H1 (cell line): ENCODE measurements at regions not wholly inside any gene's neighbourhood (a gene's known extent, or its start where the extent isn't known, plus 50 kb on each side); places are given as distances from the start of the nearest gene placed in this dataset.

ENCODE experiments used
- ATF2 ChIP-seq: IDR thresholded peaks from 2 replicates; pipeline ENCODE4 v1.6.1; 2012; ENCODE audit warnings: low read length, inconsistent platforms
- BCL11A ChIP-seq, 2 experiments: IDR thresholded peaks; one replicate each; pipeline ENCODE4 v1.6.1; 2011; ENCODE audit warnings: low read depth in 2 of 2, low read length in 2 of 2, mild to moderate bottlenecking in 2 of 2
- BRCA1 ChIP-seq: IDR thresholded peaks from 2 replicates; pipeline ENCODE4 v1.6.1; 2012; ENCODE audit warnings: low read depth, low read length, improper control_type of control experiment
- FOSL1 ChIP-seq: IDR thresholded peaks from 2 replicates; pipeline ENCODE4 v1.6.1; 2011; ENCODE audit warnings: mild to moderate bottlenecking, low read depth, low read length, moderate library complexity; ENCODE audit not compliant: insufficient read depth
- GABPA ChIP-seq: IDR thresholded peaks from 2 replicates; pipeline ENCODE4 v1.6.1; 2011; ENCODE audit warnings: mild to moderate bottlenecking, low read length, moderate library complexity, borderline replicate concordance; ENCODE audit not compliant: insufficient read depth
- GTF2F1 ChIP-seq: IDR thresholded peaks from 2 replicates; pipeline ENCODE4 v1.6.1; 2012; ENCODE audit warnings: low read depth, low read length, improper control_type of control experiment, borderline replicate concordance
- JUN ChIP-seq: IDR thresholded peaks from 2 replicates; pipeline ENCODE4 v1.6.1; 2011; ENCODE audit warnings: low read depth, mild to moderate bottlenecking, improper control_type of control experiment, low read length
- KDM1A ChIP-seq: fragments of 200-600, 300-600 bp; sonication (generic); IDR thresholded peaks from 2 replicates; pipeline ENCODE4 v1.7.1; 2016; ENCODE audit warnings: mild to moderate bottlenecking, low read length, borderline replicate concordance
- KDM5A ChIP-seq: fragments of 200-600 bp; IDR thresholded peaks from 2 replicates; pipeline ENCODE4 v1.7.1; 2012; ENCODE audit warnings: mild to moderate bottlenecking, low read length, inconsistent platforms, mixed read lengths
- MAFK ChIP-seq: IDR thresholded peaks from 2 replicates; pipeline ENCODE4 v1.6.1; 2012; ENCODE audit warnings: low read depth, mild to moderate bottlenecking, improper control_type of control experiment, low read length
- POLR2AphosphoS5 ChIP-seq: IDR thresholded peaks from 2 replicates; pipeline ENCODE4 v1.6.1; 2011; ENCODE audit warnings: low read depth, low read length
- RXRA ChIP-seq: IDR thresholded peaks from 2 replicates; pipeline ENCODE4 v1.6.1; 2011; ENCODE audit warnings: low read depth, mild to moderate bottlenecking, low read length, moderate library complexity; ENCODE audit not compliant: insufficient read depth
- SP4 ChIP-seq: IDR thresholded peaks from 2 replicates; pipeline ENCODE4 v1.6.1; 2012; ENCODE audit warnings: low read length, inconsistent platforms
- SUZ12 ChIP-seq: fragments of 200-600 bp; sonication (generic); IDR thresholded peaks from 2 replicates; pipeline ENCODE4 v1.6.1; 2012; ENCODE audit warnings: mild to moderate bottlenecking, inconsistent platforms, low read length, moderate library complexity, mixed read lengths
- TAF1 ChIP-seq: IDR thresholded peaks from 2 replicates; pipeline ENCODE4 v1.6.1; 2011; ENCODE audit warnings: mild to moderate bottlenecking, low read depth, low read length
- TBP ChIP-seq: IDR thresholded peaks from 2 replicates; pipeline ENCODE4 v1.6.1; 2011; ENCODE audit warnings: low read depth, low read length, improper control_type of control experiment
- TEAD4 ChIP-seq: IDR thresholded peaks from 2 replicates; pipeline ENCODE4 v1.6.1; 2012; ENCODE audit warnings: low read depth, low read length, inconsistent platforms, mixed read lengths
- YY1 ChIP-seq: IDR thresholded peaks from 2 replicates; pipeline ENCODE4 v1.6.1; 2011; ENCODE audit warnings: low read depth, mild to moderate bottlenecking, low read length
- ZNF274 ChIP-seq: IDR thresholded peaks from 2 replicates; pipeline ENCODE4 v1.7.0; 2012; ENCODE audit warnings: low read length, borderline replicate concordance; ENCODE audit errors: extremely low read depth
- TF ChIP-seq, protein P1 (sequence below): IDR thresholded peaks from 2 replicates; pipeline ENCODE4 v1.6.1; 2012; ENCODE audit warnings: inconsistent platforms
- TF ChIP-seq, protein P2 (sequence below), 3 experiments: IDR thresholded peaks; 1 replicate in 2 of 3; 2 replicates in 1 of 3; pipeline versions ENCODE4 v1.5.1 to v1.6.1; 2011; ENCODE audit warnings: low read length in 3 of 3, mild to moderate bottlenecking in 3 of 3, inconsistent platforms in 2 of 3, low read depth in 1 of 3, moderate library complexity in 1 of 3; ENCODE audit not compliant: insufficient read depth in 1 of 3; ENCODE audit errors: control extremely low read depth in 1 of 3

- TF ChIP-seq, protein P1, sequence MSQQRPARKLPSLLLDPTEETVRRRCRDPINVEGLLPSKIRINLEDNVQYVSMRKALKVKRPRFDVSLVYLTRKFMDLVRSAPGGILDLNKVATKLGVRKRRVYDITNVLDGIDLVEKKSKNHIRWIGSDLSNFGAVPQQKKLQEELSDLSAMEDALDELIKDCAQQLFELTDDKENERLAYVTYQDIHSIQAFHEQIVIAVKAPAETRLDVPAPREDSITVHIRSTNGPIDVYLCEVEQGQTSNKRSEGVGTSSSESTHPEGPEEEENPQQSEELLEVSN, result no peak
- TF ChIP-seq GABPA, result no peak
- TF ChIP-seq SUZ12, result peak; percentile 30; the same call in 1 of the 2 replicates
- TF ChIP-seq YY1, result peak; percentile 77
- TF ChIP-seq RXRA, result peak; percentile 2; the same call in 1 of the 2 replicates
- TF ChIP-seq TAF1, result peak; percentile 42; the same call in 1 of the 2 replicates
- TF ChIP-seq ZNF274, result no peak
- no peak for TF ChIP-seq FOSL1
- TF ChIP-seq SP4, result peak; percentile 95; the same call in 1 of the 2 replicates
- TF ChIP-seq TBP, result peak; percentile 99
- TF ChIP-seq ATF2, result peak; percentile 97
- TF ChIP-seq TEAD4, result no peak; the same call in 1 of the 2 replicates
- TF ChIP-seq, protein P2, sequence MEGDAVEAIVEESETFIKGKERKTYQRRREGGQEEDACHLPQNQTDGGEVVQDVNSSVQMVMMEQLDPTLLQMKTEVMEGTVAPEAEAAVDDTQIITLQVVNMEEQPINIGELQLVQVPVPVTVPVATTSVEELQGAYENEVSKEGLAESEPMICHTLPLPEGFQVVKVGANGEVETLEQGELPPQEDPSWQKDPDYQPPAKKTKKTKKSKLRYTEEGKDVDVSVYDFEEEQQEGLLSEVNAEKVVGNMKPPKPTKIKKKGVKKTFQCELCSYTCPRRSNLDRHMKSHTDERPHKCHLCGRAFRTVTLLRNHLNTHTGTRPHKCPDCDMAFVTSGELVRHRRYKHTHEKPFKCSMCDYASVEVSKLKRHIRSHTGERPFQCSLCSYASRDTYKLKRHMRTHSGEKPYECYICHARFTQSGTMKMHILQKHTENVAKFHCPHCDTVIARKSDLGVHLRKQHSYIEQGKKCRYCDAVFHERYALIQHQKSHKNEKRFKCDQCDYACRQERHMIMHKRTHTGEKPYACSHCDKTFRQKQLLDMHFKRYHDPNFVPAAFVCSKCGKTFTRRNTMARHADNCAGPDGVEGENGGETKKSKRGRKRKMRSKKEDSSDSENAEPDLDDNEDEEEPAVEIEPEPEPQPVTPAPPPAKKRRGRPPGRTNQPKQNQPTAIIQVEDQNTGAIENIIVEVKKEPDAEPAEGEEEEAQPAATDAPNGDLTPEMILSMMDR (IDR thresholded peaks at IDR 0.05; ENCODE audit: control extremely low read depth in 1 of 3, insufficient read depth in 1 of 3, low read depth in 1 of 3, low read length in 3 of 3), result no peak
- peak; percentile 13 to 70 for TF ChIP-seq BCL11A (IDR thresholded peaks at IDR 0.05; ENCODE audit: low read depth in 2 of 2, low read length in 2 of 2)
- no peak for TF ChIP-seq BRCA1
- TF ChIP-seq GTF2F1, result peak; percentile 100
- TF ChIP-seq POLR2AphosphoS5, result peak; percentile 100
- no peak for TF ChIP-seq JUN
- no peak for TF ChIP-seq MAFK
- TF ChIP-seq KDM1A, result no peak
- no peak for TF ChIP-seq KDM5A
These were observed 209.9 kb downstream of the TFCP2L1 start (continued) for GRCh38 chr2:121075006-121075551.
